ENCODE measurements at regions not wholly inside any gene's neighbourhood (a gene's known extent, or its start where the extent isn't known, plus 50 kb on each side); places are given as distances from the start of the nearest gene placed in this dataset.

- Histone ChIP-seq H3K27me3 (ENCODE audit: control insufficient read depth, insufficient read depth, low read length) (peaks cover 6% of the 10 kb centered on the region), H3K36me3 (ENCODE audit: control insufficient read depth, insufficient read depth, low read length) (no peaks in the 10 kb centered on the region), H3K4me3 (ENCODE audit: low read depth, low read length) (no peak overlapping the region)
- FAIRE-seq (no peak), DNase-seq (ENCODE audit: low read depth) (no peak)
- no peak for TF ChIP-seq CTCF (IDR thresholded peaks at IDR 0.05; ENCODE audit: insufficient read depth, low read length, severe bottlenecking)
These were observed 51.1 kb upstream of the ROPN1 start for GRCh38 chr3:124043023-124043422.

GRCh38 chr3:124044956-124045355 lies 53.0 kb upstream of the ROPN1 start:
- Histone ChIP-seq H3K4me3 (ENCODE audit: low read depth, low read length) (no peak overlapping the region), H3K27me3 (ENCODE audit: control insufficient read depth, insufficient read depth, low read length) (peaks cover 7% of the 10 kb centered on the region), H3K36me3 (ENCODE audit: control insufficient read depth, insufficient read depth, low read length) (no peaks in the 10 kb centered on the region)
- TF ChIP-seq CTCF (IDR thresholded peaks at IDR 0.05; ENCODE audit: insufficient read depth, low read length, severe bottlenecking), result no peak
- FAIRE-seq (no peak), DNase-seq (ENCODE audit: low read depth) (no peak)

GRCh38 chr3:124048967-124049798 lies 57.3 kb upstream of the ROPN1 start:
- no peak overlapping the region for H3K4me3 ChIP-seq (ENCODE audit: low read depth, low read length)
- H3K36me3 ChIP-seq (ENCODE audit: control insufficient read depth, insufficient read depth, low read length), result no peaks in the 10 kb centered on the region
- DNase-seq (ENCODE audit: low read depth) (no peak), FAIRE-seq (no peak)
- TF ChIP-seq CTCF (IDR thresholded peaks at IDR 0.05; ENCODE audit: insufficient read depth, low read length, severe bottlenecking), result no peak
- H3K27me3 ChIP-seq (ENCODE audit: control insufficient read depth, insufficient read depth, low read length), result peaks cover 5% of the 10 kb centered on the region

- DNase-seq (ENCODE audit: low read depth) (no peak), FAIRE-seq (no peak)
- no peak for TF ChIP-seq CTCF (IDR thresholded peaks at IDR 0.05; ENCODE audit: insufficient read depth, low read length, severe bottlenecking)
- Histone ChIP-seq H3K36me3 (ENCODE audit: control insufficient read depth, insufficient read depth, low read length) (no peaks in the 10 kb centered on the region), H3K4me3 (ENCODE audit: low read depth, low read length) (no peak overlapping the region), H3K27me3 (ENCODE audit: control insufficient read depth, insufficient read depth, low read length) (peaks cover 5% of the 10 kb centered on the region)
These were observed 59.7 kb upstream of the ROPN1 start for GRCh38 chr3:124051636-124052035.

- peaks cover 5% of the 10 kb centered on the region for H3K27me3 ChIP-seq (ENCODE audit: control insufficient read depth, insufficient read depth, low read length)
- FAIRE-seq, result no peak
- TF ChIP-seq CTCF (IDR thresholded peaks at IDR 0.05; ENCODE audit: insufficient read depth, low read length, severe bottlenecking), result no peak
These were observed 61.9 kb upstream of the ROPN1 start for GRCh38 chr3:124053871-124054270.

GRCh38 chr3:124056846-124057245 lies 64.9 kb upstream of the ROPN1 start:
- FAIRE-seq, result no peak
- no peaks in the 10 kb centered on the region for H3K36me3 ChIP-seq (ENCODE audit: control insufficient read depth, insufficient read depth, low read length)
- DNase-seq (ENCODE audit: low read depth), result no peak
- H3K4me3 ChIP-seq (ENCODE audit: low read depth, low read length), result no peak overlapping the region
- TF ChIP-seq CTCF (IDR thresholded peaks at IDR 0.05; ENCODE audit: insufficient read depth, low read length, severe bottlenecking), result no peak
- H3K27me3 ChIP-seq (ENCODE audit: control insufficient read depth, insufficient read depth, low read length), result peaks cover 7% of the 10 kb centered on the region

More at GRCh38 chr3:124053871-124054270, 61.9 kb upstream of the ROPN1 start:
- DNase-seq (ENCODE audit: low read depth), result no peak
- H3K36me3 ChIP-seq (ENCODE audit: control insufficient read depth, insufficient read depth, low read length), result no peaks in the 10 kb centered on the region
- no peak overlapping the region for H3K4me3 ChIP-seq (ENCODE audit: low read depth, low read length)

All from bronchial epithelial cell (primary cell).